ENCODE measurements at regions not wholly inside any gene's neighbourhood (a gene's known extent, or its start where the extent isn't known, plus 50 kb on each side); places are given as distances from the start of the nearest gene placed in this dataset.

GRCh38 chr10:63757067-63757466 lies 235.9 kb downstream of the REEP3 start:
- no peak overlapping the region for H3K4me3 ChIP-seq
- 0 to 80% (median 48%) methylated on average over 1 to 2 of the region's 2 CpGs; no CpG with 5 or more reads in 3 of the 10 experiments for WGBS, 10 experiments
- H3K27ac ChIP-seq: no peak overlapping the region
- H3K4me1 ChIP-seq (replicated peaks in 1 of 2): no peaks in the 10 kb centered on the region
- ATAC-seq (replicated peaks in 6 of 8): peak in 5 of 8 experiments; percentile 23 to 97 (median 56)
- in situ Hi-C loops (cut with MboI; ENCODE audit: low pct_unique_long_range_greater_than_20kb in 2 of 9, low sequenced_read_pairs in 9 of 9, unreplicated experiment in 9 of 9): no loop called here

GRCh38 chr10:63758080-63758479 lies 236.9 kb downstream of the REEP3 start:
- Histone ChIP-seq H3K4me1 (replicated peaks in 1 of 2) (no peaks in the 10 kb centered on the region), H3K4me3 (no peak overlapping the region), H3K27ac (no peak overlapping the region)
- 75 to 100% (median 85%) methylated on average over 1 of the region's 1 CpG; no CpG with 5 or more reads in 2 of the 10 experiments for WGBS, 10 experiments
- in situ Hi-C loops (cut with MboI; ENCODE audit: low pct_unique_long_range_greater_than_20kb in 2 of 9, low sequenced_read_pairs in 9 of 9, unreplicated experiment in 9 of 9): no loop called here
- peak in 2 of 8 experiments; percentile 44 to 69 for ATAC-seq (replicated peaks in 6 of 8)

- H3K4me1 ChIP-seq (replicated peaks in 1 of 2): no peaks in the 10 kb centered on the region
- H3K27ac ChIP-seq: no peak overlapping the region
- ATAC-seq (replicated peaks in 6 of 8): no peak
- H3K4me3 ChIP-seq: no peak overlapping the region
- WGBS, 10 experiments: 20 to 100% (median 83%) methylated on average over 1 to 7 of the region's 7 CpGs; no CpG with 5 or more reads in 4 of the 10 experiments
- in situ Hi-C loops (cut with MboI; ENCODE audit: low pct_unique_long_range_greater_than_20kb in 2 of 9, low sequenced_read_pairs in 9 of 9, unreplicated experiment in 9 of 9): no loop called here
Measured at GRCh38 chr10:63759335-63759734, 238.1 kb downstream of the REEP3 start.

DNA sequence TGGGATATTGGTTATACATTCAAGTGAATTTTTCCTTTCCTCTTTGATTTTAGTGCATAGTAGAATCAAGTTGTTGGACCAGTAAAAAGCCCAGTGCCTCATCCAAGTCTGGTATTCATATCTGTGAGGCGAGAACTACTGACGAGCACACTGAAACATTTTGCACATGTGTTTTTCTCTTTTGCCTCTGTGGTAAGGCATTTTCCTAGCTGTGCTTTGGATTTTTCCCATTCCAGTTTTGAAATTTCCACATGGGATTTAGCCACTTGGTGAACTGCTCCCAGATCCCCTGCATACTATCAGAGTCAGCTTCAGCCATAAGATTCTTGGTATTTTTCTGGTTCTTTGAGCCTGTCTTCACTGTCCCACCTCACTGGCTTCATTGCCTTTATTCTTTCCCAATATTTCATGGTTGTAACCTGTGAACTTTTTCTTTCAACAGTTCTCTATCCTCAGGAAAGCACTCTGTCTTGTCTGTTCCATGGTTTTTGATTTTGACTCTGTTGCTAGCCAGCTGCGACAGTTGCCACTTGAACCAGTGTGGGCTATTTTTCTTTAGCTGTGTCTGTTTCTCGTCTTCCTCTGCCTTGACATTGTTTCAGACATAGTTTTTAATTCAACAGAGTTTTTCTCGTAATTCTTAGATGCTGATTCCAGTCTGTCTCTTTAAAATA lies 239.0 kb downstream of the REEP3 start:
- H3K4me1 ChIP-seq (replicated peaks in 1 of 2): no peaks in the 10 kb centered on the region
- ATAC-seq (replicated peaks in 6 of 8): no peak
- WGBS, 10 experiments: 11 to 98% (median 79%) methylated on average over 2 to 5 of the region's 5 CpGs
- no peak overlapping the region for H3K27ac ChIP-seq
- H3K4me3 ChIP-seq: no peak overlapping the region
- in situ Hi-C loops (cut with MboI; ENCODE audit: low pct_unique_long_range_greater_than_20kb in 2 of 9, low sequenced_read_pairs in 9 of 9, unreplicated experiment in 9 of 9): no loop called here

DNA sequence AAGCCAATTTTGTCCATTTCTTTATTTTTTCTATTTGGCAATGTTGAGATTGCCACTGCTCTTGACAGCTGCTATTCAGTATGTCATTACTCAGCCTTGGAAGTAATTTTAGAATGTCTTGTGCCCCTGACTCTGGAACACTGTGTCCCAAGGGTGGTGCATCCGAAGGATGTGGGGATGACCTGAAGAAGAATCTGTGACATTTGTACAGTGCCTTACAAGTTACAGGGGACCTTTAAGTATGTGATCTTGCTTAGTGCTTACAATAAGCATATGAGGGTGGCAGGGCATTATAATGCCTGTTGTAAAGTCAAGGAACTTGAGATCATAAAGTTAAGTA lies 239.5 kb downstream of the REEP3 start:
- Histone ChIP-seq H3K4me1 (replicated peaks in 1 of 2) (no peaks in the 10 kb centered on the region), H3K4me3 (no peak overlapping the region), H3K27ac (no peak overlapping the region)
- in situ Hi-C loops (cut with MboI; ENCODE audit: low pct_unique_long_range_greater_than_20kb in 2 of 9, low sequenced_read_pairs in 9 of 9, unreplicated experiment in 9 of 9): no loop called here
- 0 to 91% (median 59%) methylated on average over 1 of the region's 1 CpG; no CpG with 5 or more reads in 4 of the 10 experiments for WGBS, 10 experiments
- no peak for ATAC-seq (replicated peaks in 6 of 8)

- in situ Hi-C loops (cut with MboI; ENCODE audit: low pct_unique_long_range_greater_than_20kb in 2 of 9, low sequenced_read_pairs in 9 of 9, unreplicated experiment in 9 of 9): no loop called here
- WGBS, 10 experiments: 67 to 83% (median 80%) methylated on average over 1 to 2 of the region's 2 CpGs; no CpG with 5 or more reads in 4 of the 10 experiments
- H3K27ac ChIP-seq: no peak overlapping the region
- no peak overlapping the region for H3K4me3 ChIP-seq
- no peak for ATAC-seq (replicated peaks in 6 of 8)
- no peaks in the 10 kb centered on the region for H3K4me1 ChIP-seq (replicated peaks in 1 of 2)
Measured at GRCh38 chr10:63761243-63761642, 240.0 kb downstream of the REEP3 start.

- Histone ChIP-seq H3K27ac (no peak overlapping the region), H3K4me1 (replicated peaks in 1 of 2) (no peaks in the 10 kb centered on the region), H3K4me3 (no peak overlapping the region)
- in situ Hi-C loops (cut with MboI; ENCODE audit: low pct_unique_long_range_greater_than_20kb in 2 of 9, low sequenced_read_pairs in 9 of 9, unreplicated experiment in 9 of 9): no loop called here
- 20 to 80% (median 71%) methylated on average over 1 to 2 of the region's 2 CpGs; no CpG with 5 or more reads in 4 of the 10 experiments for WGBS, 10 experiments
- peak in 1 of 8 experiments; percentile 29 for ATAC-seq (replicated peaks in 6 of 8)
Measured at GRCh38 chr10:63763744-63764143, 242.5 kb downstream of the REEP3 start.

- Histone ChIP-seq H3K27ac (no peak overlapping the region), H3K4me1 (replicated peaks in 1 of 2) (no peaks in the 10 kb centered on the region), H3K4me3 (no peak overlapping the region)
- peak in 2 of 8 experiments; percentile 33 to 38 for ATAC-seq (replicated peaks in 6 of 8)
- in situ Hi-C loops (cut with MboI; ENCODE audit: low pct_unique_long_range_greater_than_20kb in 2 of 9, low sequenced_read_pairs in 9 of 9, unreplicated experiment in 9 of 9): no loop called here
- WGBS, 10 experiments: 29 to 100% methylated on average over 1 of the region's 1 CpG; no CpG with 5 or more reads in 8 of the 10 experiments
Measured at GRCh38 chr10:63765126-63765525, 243.9 kb downstream of the REEP3 start.

DNA sequence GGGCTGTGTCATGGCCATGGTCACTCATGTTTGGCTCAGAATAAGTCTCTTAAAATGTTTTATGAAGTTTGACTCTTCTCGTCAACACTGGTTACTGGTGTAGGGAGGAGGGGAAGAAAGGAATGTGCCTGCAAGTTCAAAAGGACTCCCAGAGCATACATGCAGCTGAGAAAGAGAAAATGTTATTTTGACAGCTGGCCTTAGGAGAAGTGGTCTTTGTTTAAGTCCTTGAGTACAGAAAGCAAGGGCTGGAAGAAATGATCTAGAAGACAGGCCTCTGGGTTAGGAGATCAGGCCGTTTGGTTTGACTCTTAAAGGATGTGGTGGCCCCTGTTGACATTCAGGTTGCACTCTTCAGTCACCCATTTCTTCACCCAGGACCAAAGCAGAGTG lies 245.5 kb downstream of the REEP3 start:
- ATAC-seq (replicated peaks in 6 of 8): peak in 3 of 8 experiments; percentile 17 to 53 (median 50)
- in situ Hi-C loops (cut with MboI; ENCODE audit: low pct_unique_long_range_greater_than_20kb in 2 of 9, low sequenced_read_pairs in 9 of 9, unreplicated experiment in 9 of 9): no loop called here

GRCh38 chr10:63767138-63767801 lies 246.1 kb downstream of the REEP3 start:
- Histone ChIP-seq H3K4me1 (replicated peaks in 1 of 2) (no peaks in the 10 kb centered on the region), H3K4me3 (no peak overlapping the region), H3K27ac (no peak overlapping the region)
- ATAC-seq (replicated peaks in 6 of 8): peak in 2 of 8 experiments; percentile 22 to 39
- in situ Hi-C loops (cut with MboI; ENCODE audit: low pct_unique_long_range_greater_than_20kb in 2 of 9, low sequenced_read_pairs in 9 of 9, unreplicated experiment in 9 of 9): no loop called here
- 0 to 100% (median 77%) methylated on average over 1 to 4 of the region's 4 CpGs for WGBS, 10 experiments

More for the DNA sequence above, 245.5 kb downstream of the REEP3 start:
- no peaks in the 10 kb centered on the region for H3K4me1 ChIP-seq (replicated peaks in 1 of 2)
- H3K27ac ChIP-seq: no peak overlapping the region
- H3K4me3 ChIP-seq: no peak overlapping the region
- WGBS, 10 experiments: 0 to 80% (median 33%) methylated on average over 1 to 2 of the region's 2 CpGs; no CpG with 5 or more reads in 3 of the 10 experiments

- Histone ChIP-seq H3K27ac (no peak overlapping the region), H3K4me3 (no peak overlapping the region), H3K4me1 (replicated peaks in 1 of 2) (no peaks in the 10 kb centered on the region)
- in situ Hi-C loops (cut with MboI; ENCODE audit: low pct_unique_long_range_greater_than_20kb in 2 of 9, low sequenced_read_pairs in 9 of 9, unreplicated experiment in 9 of 9): no loop called here
- no peak for ATAC-seq (replicated peaks in 6 of 8)
Measured at GRCh38 chr10:63769367-63769766, 248.2 kb downstream of the REEP3 start.

- WGBS, 10 experiments: 33 to 100% (median 82%) methylated on average over 1 to 6 of the region's 7 CpGs
- in situ Hi-C loops (cut with MboI; ENCODE audit: low pct_unique_long_range_greater_than_20kb in 2 of 9, low sequenced_read_pairs in 9 of 9, unreplicated experiment in 9 of 9): no loop called here
- no peak overlapping the region for H3K27ac ChIP-seq
- H3K4me1 ChIP-seq (replicated peaks in 1 of 2): no peaks in the 10 kb centered on the region
- ATAC-seq (replicated peaks in 6 of 8): no peak
- H3K4me3 ChIP-seq: no peak overlapping the region
Measured at GRCh38 chr10:63770523-63770922, 249.3 kb downstream of the REEP3 start.

GRCh38 chr10:63772491-63772890 lies 251.3 kb downstream of the REEP3 start:
- in situ Hi-C loops (cut with MboI; ENCODE audit: low pct_unique_long_range_greater_than_20kb in 2 of 9, low sequenced_read_pairs in 9 of 9, unreplicated experiment in 9 of 9): no loop called here
- Histone ChIP-seq H3K4me1 (replicated peaks in 1 of 2) (no peaks in the 10 kb centered on the region), H3K4me3 (no peak overlapping the region), H3K27ac (no peak overlapping the region)
- WGBS, 10 experiments: 20 to 89% (median 62%) methylated on average over 1 of the region's 1 CpG; no CpG with 5 or more reads in 4 of the 10 experiments
- no peak for ATAC-seq (replicated peaks in 6 of 8)

DNA sequence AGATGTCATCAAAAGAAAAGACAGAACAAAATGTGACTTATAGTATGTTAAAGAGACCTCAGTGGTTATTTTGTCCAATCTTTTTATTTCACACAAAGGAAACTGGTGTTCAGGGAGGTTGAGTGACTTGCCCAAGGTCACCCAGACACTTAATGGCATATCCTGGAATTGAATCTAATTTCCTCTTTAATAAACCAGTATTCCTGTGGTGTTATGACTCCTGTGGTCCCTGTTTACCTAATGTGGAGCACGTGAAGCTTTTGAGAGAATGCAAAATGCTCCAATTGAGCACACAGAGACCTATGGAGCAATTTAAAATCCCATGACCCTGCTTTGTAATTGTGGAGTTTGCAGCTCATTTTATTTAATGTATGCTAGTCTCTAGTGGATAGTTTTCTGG lies 251.9 kb downstream of the REEP3 start:
- Histone ChIP-seq H3K4me3 (no peak overlapping the region), H3K4me1 (replicated peaks in 1 of 2) (no peaks in the 10 kb centered on the region), H3K27ac (no peak overlapping the region)
- no peak for ATAC-seq (replicated peaks in 6 of 8)
- 0 to 40% (median 29%) methylated on average over 1 of the region's 1 CpG; no CpG with 5 or more reads in 3 of the 10 experiments for WGBS, 10 experiments
- in situ Hi-C loops (cut with MboI; ENCODE audit: low pct_unique_long_range_greater_than_20kb in 2 of 9, low sequenced_read_pairs in 9 of 9, unreplicated experiment in 9 of 9): no loop called here

Measured in motor neuron (in vitro differentiated cells).